ENCODE measurements at regions not wholly inside any gene's neighbourhood (a gene's known extent, or its start where the extent isn't known, plus 50 kb on each side); places are given as distances from the start of the nearest gene placed in this dataset.
"Not testable (repeated sequence)": the region's sequence is repeated elsewhere in the genome, so short reads cannot be mapped to it uniquely, and the experiment has no call there.

GRCh38 chr10:32136927-32137326, 80.7 kb upstream of the KIF5B start:
- not testable (repeated sequence) for TF ChIP-seq MAFK (IDR thresholded peaks at IDR 0.05; ENCODE audit: low read depth, low read length); CTCF (conservative IDR thresholded peaks at IDR 0.05; ENCODE audit: low read depth, low read length); MXI1 (IDR thresholded peaks at IDR 0.05; ENCODE audit: borderline replicate concordance, low read depth, low read length); ELK1 (IDR thresholded peaks at IDR 0.05; ENCODE audit: borderline replicate concordance, low read depth, low read length); POLR2A (IDR thresholded peaks at IDR 0.05; ENCODE audit: low read depth, low read length); RCOR1 (IDR thresholded peaks at IDR 0.05; ENCODE audit: insufficient replicate concordance, low read length); SMC3 (IDR thresholded peaks at IDR 0.05; ENCODE audit: low read depth, low read length); CHD1 (IDR thresholded peaks at IDR 0.05; ENCODE audit: low read depth, low read length); RAD21 (IDR thresholded peaks at IDR 0.05; ENCODE audit: low read length); RFX5 (IDR thresholded peaks at IDR 0.05; ENCODE audit: low read depth, low read length); MAZ (IDR thresholded peaks at IDR 0.05; ENCODE audit: borderline replicate concordance, low read depth, low read length); CEBPB (IDR thresholded peaks at IDR 0.05; ENCODE audit: low read depth, low read length); USF2 (IDR thresholded peaks at IDR 0.05; ENCODE audit: low read depth, low read length); BHLHE40 (IDR thresholded peaks at IDR 0.05; ENCODE audit: low read depth, low read length)

All from IMR-90 (cell line).